ENCODE measurements at regions not wholly inside any gene's neighbourhood (a gene's known extent, or its start where the extent isn't known, plus 50 kb on each side); places are given as distances from the start of the nearest gene placed in this dataset.

GRCh38 chr6:22779062-22779461 is 209.7 kb downstream of the HDGFL1 start:
- H3K9me1 ChIP-seq (ENCODE audit: insufficient read depth, low read length): no peaks in the 10 kb centered on the region
- CTCF ChIA-PET: no interaction called here
- POLR2A ChIA-PET (ENCODE audit: unreplicated experiment): interaction anchor here (0.5 kb wide), 1 partner anchor 762 kb away, joined by 4 read pairs; no protein-coding TSS in a partner anchor

More at GRCh38 chr6:22779062-22779461, 209.7 kb downstream of the HDGFL1 start:
- Histone ChIP-seq H2BK15ac (ENCODE audit: low read depth, low read length) (no peak overlapping the region), H3K36me3 (ENCODE audit: control insufficient read depth, insufficient read depth, low read length) (no peaks in the 10 kb centered on the region), H4K91ac (ENCODE audit: insufficient read depth, low read depth, low read length) (no peak overlapping the region), H3K14ac (replicated peaks; ENCODE audit: low read depth, low read length) (no peak overlapping the region), H4K8ac (ENCODE audit: low read depth in 2 of 2, low read length in 2 of 2) (no peak overlapping the region), H3K4ac (ENCODE audit: low read depth, low read length) (no peak overlapping the region), H2BK5ac (ENCODE audit: low read depth, low read length, poor library complexity, severe bottlenecking) (no peak overlapping the region), H2BK20ac (ENCODE audit: low read depth, low read length) (no peak overlapping the region), H2AK5ac (ENCODE audit: low read depth, low read length) (no peak overlapping the region), H3K9ac (ENCODE audit: low read depth, low read length) (no peak overlapping the region), H3K18ac (ENCODE audit: low read depth, low read length) (no peak overlapping the region), H4K20me1 (ENCODE audit: insufficient read depth, low read length) (no peaks in the 10 kb centered on the region), H2BK120ac (ENCODE audit: low read depth, low read length) (no peak overlapping the region), H3K79me1 (ENCODE audit: low read depth in 1 of 2, low read length in 2 of 2) (no peaks in the 10 kb centered on the region), H3K4me1 (ENCODE audit: control insufficient read depth, insufficient read depth, low read length) (no peaks in the 10 kb centered on the region), H4K5ac (ENCODE audit: low read depth, low read length) (no peak overlapping the region), H2AK9ac (replicated peaks; ENCODE audit: low read depth, low read length, poor library complexity) (no peak overlapping the region), H3K4me2 (ENCODE audit: low read depth, low read length) (no peak overlapping the region), H3K4me3 (ENCODE audit: insufficient read depth, low read depth, low read length) (no peak overlapping the region), H2AFZ (replicated peaks; ENCODE audit: low read length, poor library complexity) (no peak overlapping the region), H3K27ac (ENCODE audit: insufficient read depth, low read length) (no peak overlapping the region), H3K9me3 (ENCODE audit: control insufficient read depth, insufficient read depth, low read length) (peaks cover 16% of the 10 kb centered on the region), H3K56ac (ENCODE audit: extremely low read depth, insufficient read depth, low read length) (no peak overlapping the region), H3K27me3 (ENCODE audit: control insufficient read depth, insufficient read depth, low read length) (no peaks in the 10 kb centered on the region), H3K23ac (ENCODE audit: low read depth, low read length) (no peak overlapping the region)
- dilution Hi-C loops (cut with HindIII; ENCODE audit: low sequenced_read_pairs, unreplicated experiment): no loop called here
- BruUV-seq (replicated peaks): no TSS peak
- DNase-seq: no peak
- in situ Hi-C loops (cut with MboI; ENCODE audit: low sequenced_read_pairs): no loop called here
- no CpG with 5 or more reads among the region's 2 CpGs for WGBS, 2 experiments (ENCODE audit: extremely low coverage in 2 of 2, insufficient read length in 1 of 2)
- intact Hi-C loops (cut with micrococcal nuclease): no loop called here
- no peak for TF ChIP-seq MAFK (IDR thresholded peaks at IDR 0.05; ENCODE audit: low read depth, low read length)
- no peak for TF ChIP-seq ELK1 (IDR thresholded peaks at IDR 0.05; ENCODE audit: borderline replicate concordance, low read depth, low read length)
- no peak for TF ChIP-seq BHLHE40 (IDR thresholded peaks at IDR 0.05; ENCODE audit: low read depth, low read length)
- TF ChIP-seq, protein P1, sequence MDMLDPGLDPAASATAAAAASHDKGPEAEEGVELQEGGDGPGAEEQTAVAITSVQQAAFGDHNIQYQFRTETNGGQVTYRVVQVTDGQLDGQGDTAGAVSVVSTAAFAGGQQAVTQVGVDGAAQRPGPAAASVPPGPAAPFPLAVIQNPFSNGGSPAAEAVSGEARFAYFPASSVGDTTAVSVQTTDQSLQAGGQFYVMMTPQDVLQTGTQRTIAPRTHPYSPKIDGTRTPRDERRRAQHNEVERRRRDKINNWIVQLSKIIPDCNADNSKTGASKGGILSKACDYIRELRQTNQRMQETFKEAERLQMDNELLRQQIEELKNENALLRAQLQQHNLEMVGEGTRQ (IDR thresholded peaks at IDR 0.05; ENCODE audit: low read depth, low read length): no peak
- TF ChIP-seq, protein P2, sequence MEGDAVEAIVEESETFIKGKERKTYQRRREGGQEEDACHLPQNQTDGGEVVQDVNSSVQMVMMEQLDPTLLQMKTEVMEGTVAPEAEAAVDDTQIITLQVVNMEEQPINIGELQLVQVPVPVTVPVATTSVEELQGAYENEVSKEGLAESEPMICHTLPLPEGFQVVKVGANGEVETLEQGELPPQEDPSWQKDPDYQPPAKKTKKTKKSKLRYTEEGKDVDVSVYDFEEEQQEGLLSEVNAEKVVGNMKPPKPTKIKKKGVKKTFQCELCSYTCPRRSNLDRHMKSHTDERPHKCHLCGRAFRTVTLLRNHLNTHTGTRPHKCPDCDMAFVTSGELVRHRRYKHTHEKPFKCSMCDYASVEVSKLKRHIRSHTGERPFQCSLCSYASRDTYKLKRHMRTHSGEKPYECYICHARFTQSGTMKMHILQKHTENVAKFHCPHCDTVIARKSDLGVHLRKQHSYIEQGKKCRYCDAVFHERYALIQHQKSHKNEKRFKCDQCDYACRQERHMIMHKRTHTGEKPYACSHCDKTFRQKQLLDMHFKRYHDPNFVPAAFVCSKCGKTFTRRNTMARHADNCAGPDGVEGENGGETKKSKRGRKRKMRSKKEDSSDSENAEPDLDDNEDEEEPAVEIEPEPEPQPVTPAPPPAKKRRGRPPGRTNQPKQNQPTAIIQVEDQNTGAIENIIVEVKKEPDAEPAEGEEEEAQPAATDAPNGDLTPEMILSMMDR (conservative IDR thresholded peaks at IDR 0.05; ENCODE audit: low read depth, low read length): no peak
- no peak for TF ChIP-seq RFX5 (IDR thresholded peaks at IDR 0.05; ENCODE audit: low read depth, low read length)
- TF ChIP-seq MAZ (IDR thresholded peaks at IDR 0.05; ENCODE audit: borderline replicate concordance, low read depth, low read length): no peak
- no peak for TF ChIP-seq POLR2A (IDR thresholded peaks at IDR 0.05; ENCODE audit: low read depth, low read length)
- no peak for TF ChIP-seq CEBPB (IDR thresholded peaks at IDR 0.05; ENCODE audit: low read depth, low read length)
- TF ChIP-seq SMC3 (IDR thresholded peaks at IDR 0.05; ENCODE audit: low read depth, low read length): no peak
- no peak for TF ChIP-seq NFE2L2 (IDR thresholded peaks at IDR 0.05; ENCODE audit: low read depth, low read length)
- TF ChIP-seq FOS (IDR thresholded peaks at IDR 0.05; ENCODE audit: low read depth, low read length): no peak
- no peak for TF ChIP-seq RCOR1 (IDR thresholded peaks at IDR 0.05; ENCODE audit: insufficient replicate concordance, low read length)
- no peak for TF ChIP-seq CHD1 (IDR thresholded peaks at IDR 0.05; ENCODE audit: low read depth, low read length)
- TF ChIP-seq RAD21 (IDR thresholded peaks at IDR 0.05; ENCODE audit: low read length): no peak
- TF ChIP-seq MXI1 (IDR thresholded peaks at IDR 0.05; ENCODE audit: borderline replicate concordance, low read depth, low read length): no peak
- no peak for ATAC-seq (ENCODE audit: low read depth)
